ENCODE measurements at regions not wholly inside any gene's neighbourhood (a gene's known extent, or its start where the extent isn't known, plus 50 kb on each side); places are given as distances from the start of the nearest gene placed in this dataset.

DNA sequence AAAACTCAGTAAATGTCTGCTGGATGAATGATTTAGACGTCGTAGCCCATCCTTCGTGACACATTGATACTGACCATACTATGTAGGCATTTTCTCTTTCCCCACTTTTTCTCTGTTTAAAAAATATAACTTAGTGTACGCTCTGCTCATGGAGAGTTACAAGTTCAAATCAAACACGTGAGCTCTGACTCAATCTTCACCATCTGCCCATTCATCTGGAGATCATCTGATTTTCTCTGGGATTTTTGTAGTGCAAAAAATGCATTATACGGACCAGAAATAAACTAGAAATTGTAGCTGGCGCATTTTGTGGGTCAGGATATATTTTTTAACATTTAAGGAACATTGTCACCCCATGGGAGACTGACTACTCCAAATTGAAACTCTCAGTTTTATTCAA is 124.7 kb upstream of the FAM9B start:
- Histone ChIP-seq H3K4me2 (ENCODE audit: low read length) (no peak overlapping the region), H3K79me2 (replicated peaks; ENCODE audit: insufficient read depth, low read length) (no peaks in the 10 kb centered on the region), H2AFZ (ENCODE audit: low read depth, low read length) (no peak overlapping the region), H3K9ac (ENCODE audit: low read length) (no peak overlapping the region), H3K9me3 (ENCODE audit: low read length) (no peaks in the 10 kb centered on the region), H3F3A (ENCODE audit: insufficient read depth, low read length, poor library complexity, severe bottlenecking) (no peaks in the 10 kb centered on the region), H3K9me2 (ENCODE audit: insufficient read depth, low read length) (no peaks in the 10 kb centered on the region), H3K27ac (ENCODE audit: low read length) (no peak overlapping the region), H3K36me3 (ENCODE audit: insufficient read depth, low read length) (no peaks in the 10 kb centered on the region), H4K20me1 (ENCODE audit: insufficient read depth) (no peaks in the 10 kb centered on the region), H3K4me3 (ENCODE audit: low read length) (no peak overlapping the region), H3K27me3 (ENCODE audit: insufficient read depth, low read depth, low read length) (no peaks in the 10 kb centered on the region)
- TF ChIP-seq SMC3 (conservative IDR thresholded peaks at IDR 0.05; ENCODE audit: poor library complexity) (no peak), MXI1 (conservative IDR thresholded peaks at IDR 0.05; ENCODE audit: poor library complexity, severe bottlenecking) (no peak), EZH2 (IDR thresholded peaks at IDR 0.05; ENCODE audit: borderline replicate concordance, insufficient read depth, low read length, poor library complexity, severe bottlenecking) (no peak), TAF1 (IDR thresholded peaks at IDR 0.05; ENCODE audit: low read depth) (no peak), EP300 (conservative IDR thresholded peaks at IDR 0.05; ENCODE audit: poor library complexity, severe bottlenecking) (no peak), RAD21 (conservative IDR thresholded peaks at IDR 0.05) (no peak)
- TF ChIP-seq, protein P1, sequence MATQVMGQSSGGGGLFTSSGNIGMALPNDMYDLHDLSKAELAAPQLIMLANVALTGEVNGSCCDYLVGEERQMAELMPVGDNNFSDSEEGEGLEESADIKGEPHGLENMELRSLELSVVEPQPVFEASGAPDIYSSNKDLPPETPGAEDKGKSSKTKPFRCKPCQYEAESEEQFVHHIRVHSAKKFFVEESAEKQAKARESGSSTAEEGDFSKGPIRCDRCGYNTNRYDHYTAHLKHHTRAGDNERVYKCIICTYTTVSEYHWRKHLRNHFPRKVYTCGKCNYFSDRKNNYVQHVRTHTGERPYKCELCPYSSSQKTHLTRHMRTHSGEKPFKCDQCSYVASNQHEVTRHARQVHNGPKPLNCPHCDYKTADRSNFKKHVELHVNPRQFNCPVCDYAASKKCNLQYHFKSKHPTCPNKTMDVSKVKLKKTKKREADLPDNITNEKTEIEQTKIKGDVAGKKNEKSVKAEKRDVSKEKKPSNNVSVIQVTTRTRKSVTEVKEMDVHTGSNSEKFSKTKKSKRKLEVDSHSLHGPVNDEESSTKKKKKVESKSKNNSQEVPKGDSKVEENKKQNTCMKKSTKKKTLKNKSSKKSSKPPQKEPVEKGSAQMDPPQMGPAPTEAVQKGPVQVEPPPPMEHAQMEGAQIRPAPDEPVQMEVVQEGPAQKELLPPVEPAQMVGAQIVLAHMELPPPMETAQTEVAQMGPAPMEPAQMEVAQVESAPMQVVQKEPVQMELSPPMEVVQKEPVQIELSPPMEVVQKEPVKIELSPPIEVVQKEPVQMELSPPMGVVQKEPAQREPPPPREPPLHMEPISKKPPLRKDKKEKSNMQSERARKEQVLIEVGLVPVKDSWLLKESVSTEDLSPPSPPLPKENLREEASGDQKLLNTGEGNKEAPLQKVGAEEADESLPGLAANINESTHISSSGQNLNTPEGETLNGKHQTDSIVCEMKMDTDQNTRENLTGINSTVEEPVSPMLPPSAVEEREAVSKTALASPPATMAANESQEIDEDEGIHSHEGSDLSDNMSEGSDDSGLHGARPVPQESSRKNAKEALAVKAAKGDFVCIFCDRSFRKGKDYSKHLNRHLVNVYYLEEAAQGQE (IDR thresholded peaks at IDR 0.05; ENCODE audit: borderline replicate concordance): no peak

DNA sequence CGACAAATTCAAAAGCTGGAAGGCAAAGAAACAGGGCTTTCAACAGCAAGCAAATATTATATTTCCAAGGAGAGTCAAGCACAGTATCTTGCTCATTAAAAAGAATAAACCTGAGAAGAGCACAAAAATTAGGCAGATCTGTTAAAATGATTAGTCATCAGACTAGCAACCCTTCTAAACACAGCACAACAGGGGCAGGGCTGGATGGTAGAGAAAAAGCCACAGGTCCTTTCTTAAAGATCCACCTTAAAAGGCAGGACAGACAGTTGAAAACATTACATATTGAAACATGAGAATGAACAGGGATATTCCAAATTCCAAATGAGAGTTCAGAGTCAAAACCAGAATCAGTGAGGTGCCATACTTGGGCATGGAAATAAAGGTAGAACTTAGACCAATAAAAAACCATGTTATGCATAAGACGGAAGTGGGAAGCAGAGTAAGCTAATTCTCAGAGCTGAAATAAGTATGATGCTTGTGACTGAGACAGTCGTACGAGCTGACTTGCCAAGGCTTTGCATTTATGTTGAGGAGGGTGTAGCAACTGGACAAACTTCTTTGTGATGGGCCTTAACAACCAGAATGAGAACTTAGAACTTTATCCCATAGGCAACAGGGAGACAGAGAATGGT is 126.9 kb upstream of the FAM9B start:
- no peaks in the 10 kb centered on the region for H3K9me3 ChIP-seq (ENCODE audit: low read length)
- no peak overlapping the region for H3K9ac ChIP-seq (ENCODE audit: low read length)
- no peak overlapping the region for H3K4me2 ChIP-seq (ENCODE audit: low read length)
- H2AFZ ChIP-seq (ENCODE audit: low read depth, low read length): no peak overlapping the region
- H3K27ac ChIP-seq (ENCODE audit: low read length): no peak overlapping the region
- no peak overlapping the region for H3K4me3 ChIP-seq (ENCODE audit: low read length)
- no peaks in the 10 kb centered on the region for H3K36me3 ChIP-seq (ENCODE audit: insufficient read depth, low read length)
- no peaks in the 10 kb centered on the region for H4K20me1 ChIP-seq (ENCODE audit: insufficient read depth)
- no peaks in the 10 kb centered on the region for H3F3A ChIP-seq (ENCODE audit: insufficient read depth, low read length, poor library complexity, severe bottlenecking)
- TF ChIP-seq, protein P1 (IDR thresholded peaks at IDR 0.05; ENCODE audit: borderline replicate concordance): no peak
- TF ChIP-seq RAD21 (conservative IDR thresholded peaks at IDR 0.05) (no peak), EP300 (conservative IDR thresholded peaks at IDR 0.05; ENCODE audit: poor library complexity, severe bottlenecking) (no peak), SMC3 (conservative IDR thresholded peaks at IDR 0.05; ENCODE audit: poor library complexity) (no peak), MXI1 (conservative IDR thresholded peaks at IDR 0.05; ENCODE audit: poor library complexity, severe bottlenecking) (no peak), TAF1 (IDR thresholded peaks at IDR 0.05; ENCODE audit: low read depth) (no peak), EZH2 (IDR thresholded peaks at IDR 0.05; ENCODE audit: borderline replicate concordance, insufficient read depth, low read length, poor library complexity, severe bottlenecking) (no peak), POLR2AphosphoS5 (IDR thresholded peaks at IDR 0.05) (no peak)
- TF ChIP-seq, protein P2, sequence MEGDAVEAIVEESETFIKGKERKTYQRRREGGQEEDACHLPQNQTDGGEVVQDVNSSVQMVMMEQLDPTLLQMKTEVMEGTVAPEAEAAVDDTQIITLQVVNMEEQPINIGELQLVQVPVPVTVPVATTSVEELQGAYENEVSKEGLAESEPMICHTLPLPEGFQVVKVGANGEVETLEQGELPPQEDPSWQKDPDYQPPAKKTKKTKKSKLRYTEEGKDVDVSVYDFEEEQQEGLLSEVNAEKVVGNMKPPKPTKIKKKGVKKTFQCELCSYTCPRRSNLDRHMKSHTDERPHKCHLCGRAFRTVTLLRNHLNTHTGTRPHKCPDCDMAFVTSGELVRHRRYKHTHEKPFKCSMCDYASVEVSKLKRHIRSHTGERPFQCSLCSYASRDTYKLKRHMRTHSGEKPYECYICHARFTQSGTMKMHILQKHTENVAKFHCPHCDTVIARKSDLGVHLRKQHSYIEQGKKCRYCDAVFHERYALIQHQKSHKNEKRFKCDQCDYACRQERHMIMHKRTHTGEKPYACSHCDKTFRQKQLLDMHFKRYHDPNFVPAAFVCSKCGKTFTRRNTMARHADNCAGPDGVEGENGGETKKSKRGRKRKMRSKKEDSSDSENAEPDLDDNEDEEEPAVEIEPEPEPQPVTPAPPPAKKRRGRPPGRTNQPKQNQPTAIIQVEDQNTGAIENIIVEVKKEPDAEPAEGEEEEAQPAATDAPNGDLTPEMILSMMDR (IDR thresholded peaks at IDR 0.05; ENCODE audit: poor library complexity, severe bottlenecking): no peak
- no peaks in the 10 kb centered on the region for H3K79me2 ChIP-seq (replicated peaks; ENCODE audit: insufficient read depth, low read length)
- H3K27me3 ChIP-seq (ENCODE audit: insufficient read depth, low read depth, low read length): no peaks in the 10 kb centered on the region
- no peaks in the 10 kb centered on the region for H3K9me2 ChIP-seq (ENCODE audit: insufficient read depth, low read length)
